ENCODE measurements at regions not wholly inside any gene's neighbourhood (a gene's known extent, or its start where the extent isn't known, plus 50 kb on each side); places are given as distances from the start of the nearest gene placed in this dataset.

DNA sequence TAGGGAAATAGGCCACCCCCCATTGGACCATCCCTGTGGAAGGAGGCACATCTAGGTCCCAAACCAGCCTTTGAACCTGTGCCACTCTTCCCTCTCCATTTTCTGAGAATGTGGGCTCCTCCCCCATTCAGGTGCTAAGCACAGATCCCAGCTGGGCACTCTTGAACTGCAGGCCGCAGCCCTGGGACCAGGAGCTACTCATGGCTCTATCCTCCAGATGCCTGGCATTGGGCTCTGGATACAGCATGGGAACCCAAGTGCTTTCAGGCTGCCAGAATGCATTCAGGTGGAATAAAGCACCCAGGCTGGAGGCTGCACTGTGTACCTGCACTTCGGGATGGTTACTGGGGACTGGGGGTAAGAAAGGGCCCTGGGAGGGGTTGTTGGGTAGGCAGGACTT, 1372.3 kb upstream of the SPRY2 start:
- TF ChIP-seq, protein P1, sequence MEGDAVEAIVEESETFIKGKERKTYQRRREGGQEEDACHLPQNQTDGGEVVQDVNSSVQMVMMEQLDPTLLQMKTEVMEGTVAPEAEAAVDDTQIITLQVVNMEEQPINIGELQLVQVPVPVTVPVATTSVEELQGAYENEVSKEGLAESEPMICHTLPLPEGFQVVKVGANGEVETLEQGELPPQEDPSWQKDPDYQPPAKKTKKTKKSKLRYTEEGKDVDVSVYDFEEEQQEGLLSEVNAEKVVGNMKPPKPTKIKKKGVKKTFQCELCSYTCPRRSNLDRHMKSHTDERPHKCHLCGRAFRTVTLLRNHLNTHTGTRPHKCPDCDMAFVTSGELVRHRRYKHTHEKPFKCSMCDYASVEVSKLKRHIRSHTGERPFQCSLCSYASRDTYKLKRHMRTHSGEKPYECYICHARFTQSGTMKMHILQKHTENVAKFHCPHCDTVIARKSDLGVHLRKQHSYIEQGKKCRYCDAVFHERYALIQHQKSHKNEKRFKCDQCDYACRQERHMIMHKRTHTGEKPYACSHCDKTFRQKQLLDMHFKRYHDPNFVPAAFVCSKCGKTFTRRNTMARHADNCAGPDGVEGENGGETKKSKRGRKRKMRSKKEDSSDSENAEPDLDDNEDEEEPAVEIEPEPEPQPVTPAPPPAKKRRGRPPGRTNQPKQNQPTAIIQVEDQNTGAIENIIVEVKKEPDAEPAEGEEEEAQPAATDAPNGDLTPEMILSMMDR (conservative IDR thresholded peaks at IDR 0.05), result no peak
- TF ChIP-seq ZFX (IDR thresholded peaks at IDR 0.05), result no peak
